Renal pelvis (tissue), 1 donor: ENCODE measurements at regions not wholly inside any gene's neighbourhood (a gene's known extent, or its start where the extent isn't known, plus 50 kb on each side); places are given as distances from the start of the nearest gene placed in this dataset.

Source experiments
- DNase-seq: peaks from one replicate; pipeline ENCODE4 v3.0.0-alpha.2; 2013

DNA sequence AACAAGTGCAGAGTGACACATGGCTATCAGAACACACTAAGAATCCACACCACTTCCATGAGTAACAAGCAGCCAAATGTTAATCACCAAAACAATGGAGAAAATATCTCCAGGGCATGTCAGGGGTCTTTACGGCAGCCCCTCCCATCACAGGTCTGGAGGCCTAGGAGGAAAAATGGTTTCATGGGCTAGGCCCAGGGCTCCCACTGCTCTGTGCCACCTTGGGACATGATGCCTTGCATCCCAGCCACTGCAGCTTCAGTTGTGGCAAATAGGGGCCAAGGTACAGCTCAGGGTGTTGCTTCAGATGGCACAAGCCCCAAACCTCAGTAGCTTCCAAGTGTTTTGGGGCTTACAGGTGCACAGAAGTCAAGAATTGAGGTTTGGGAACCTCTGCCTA is 66.6 kb downstream of the NEURL3 start:
- no peak for DNase-seq

DNA sequence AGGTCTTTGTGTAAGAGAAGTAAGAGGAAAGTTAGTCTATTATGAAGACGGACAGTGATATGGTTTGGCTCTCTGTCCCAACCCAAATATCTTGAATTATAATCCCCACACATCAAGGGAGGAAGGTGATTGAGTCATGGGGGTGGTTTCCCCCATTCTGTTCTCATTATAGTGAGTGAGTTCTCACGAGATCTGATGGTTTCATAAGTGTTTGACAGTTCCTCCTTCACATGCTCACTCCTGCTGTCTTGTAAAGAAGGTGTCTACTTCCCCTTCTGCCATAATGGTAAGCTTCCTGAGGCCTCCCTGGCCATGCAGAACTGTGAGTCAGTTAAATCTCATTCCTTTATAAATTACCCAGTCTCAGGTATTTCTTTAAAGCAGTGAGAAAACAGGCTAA is 67.6 kb downstream of the NEURL3 start:
- DNase-seq, result no peak

DNA sequence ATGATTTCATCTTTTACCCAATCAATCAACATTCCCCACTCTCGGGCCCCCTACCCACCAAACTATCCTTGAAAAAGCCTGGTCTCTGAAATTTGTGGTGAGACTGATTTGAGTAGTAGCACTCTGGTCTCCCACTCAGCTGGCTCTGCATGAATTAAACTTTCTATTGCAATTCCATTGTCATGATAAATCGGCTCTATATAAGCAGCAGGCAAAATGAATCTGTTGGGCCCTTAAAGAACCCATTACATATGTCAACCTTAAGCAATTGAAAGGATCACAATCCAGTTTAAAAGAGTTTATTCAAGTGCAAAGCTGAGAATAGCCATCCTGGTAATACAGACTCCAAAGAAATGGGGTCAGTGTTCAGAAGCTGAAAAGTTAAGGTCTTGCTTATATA is 68.2 kb downstream of the NEURL3 start:
- DNase-seq, result no peak

DNA sequence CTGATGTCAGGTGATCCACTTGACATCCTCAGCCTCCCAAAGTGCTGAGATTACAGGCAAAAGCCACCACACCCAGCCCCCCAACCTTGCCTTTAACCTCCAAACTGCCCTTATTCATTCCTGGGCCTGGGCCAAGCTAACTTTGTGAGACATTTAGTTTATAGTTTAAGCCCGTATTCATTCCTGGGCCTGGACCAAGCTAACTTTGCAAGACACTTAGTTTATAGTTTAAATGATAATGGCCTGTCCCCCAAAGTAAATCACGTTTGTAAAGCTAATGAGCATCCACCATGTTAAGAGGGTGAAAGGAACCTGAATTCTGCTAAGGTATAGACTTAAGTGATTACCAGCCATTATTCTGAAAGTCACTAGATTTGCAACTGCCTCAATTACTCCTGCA is 68.7 kb downstream of the NEURL3 start:
- DNase-seq, result no peak

DNA sequence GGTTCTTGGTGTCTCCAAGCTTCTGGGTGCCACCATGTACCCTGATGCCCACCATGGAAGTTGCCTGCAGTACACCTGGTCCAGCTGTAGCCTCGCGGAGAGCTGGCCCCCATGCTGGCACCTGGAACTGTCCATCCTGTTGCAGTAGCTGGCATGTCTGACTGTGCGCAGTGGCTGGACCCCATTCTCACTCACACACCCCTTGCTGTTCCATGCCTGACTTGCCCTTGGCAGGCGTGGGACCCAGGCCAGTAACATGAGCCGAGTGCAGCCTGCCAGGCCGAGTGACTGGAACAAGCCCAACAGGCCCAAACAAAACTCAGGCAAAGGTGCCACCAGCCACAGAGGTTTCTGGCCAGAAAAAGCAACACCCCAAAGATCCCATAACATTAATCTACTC is 73.8 kb downstream of the NEURL3 start:
- DNase-seq, result no peak

DNA sequence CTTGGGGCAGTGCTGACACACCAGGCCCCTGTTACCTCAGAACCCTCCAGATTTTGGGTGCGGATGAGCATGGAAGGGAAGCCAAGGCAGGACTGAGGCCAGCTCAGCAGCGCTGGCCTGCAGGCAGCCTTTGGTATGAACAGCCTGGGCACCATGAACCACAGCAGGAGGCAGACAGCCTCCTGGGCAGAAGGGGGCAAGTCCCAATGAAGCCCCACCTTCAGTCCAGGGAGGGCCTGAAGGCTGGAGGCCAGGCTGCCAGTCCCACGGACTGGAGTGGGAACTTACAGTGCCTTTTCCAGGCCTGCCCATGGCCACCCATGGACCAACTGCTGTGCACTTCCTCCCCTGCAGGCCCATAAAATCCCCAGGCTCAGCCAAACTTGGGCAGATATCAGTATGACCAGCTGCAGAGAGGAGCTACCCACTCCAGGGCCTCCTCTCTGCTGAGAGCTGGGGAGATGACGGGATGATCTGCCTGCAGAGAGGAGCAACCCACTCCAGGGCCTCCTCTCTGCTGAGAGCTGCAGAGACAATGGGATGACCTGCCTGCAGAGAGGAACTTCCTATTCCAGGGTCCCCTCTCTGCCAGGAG is 74.7 kb downstream of the NEURL3 start:
- no peak for DNase-seq

DNA sequence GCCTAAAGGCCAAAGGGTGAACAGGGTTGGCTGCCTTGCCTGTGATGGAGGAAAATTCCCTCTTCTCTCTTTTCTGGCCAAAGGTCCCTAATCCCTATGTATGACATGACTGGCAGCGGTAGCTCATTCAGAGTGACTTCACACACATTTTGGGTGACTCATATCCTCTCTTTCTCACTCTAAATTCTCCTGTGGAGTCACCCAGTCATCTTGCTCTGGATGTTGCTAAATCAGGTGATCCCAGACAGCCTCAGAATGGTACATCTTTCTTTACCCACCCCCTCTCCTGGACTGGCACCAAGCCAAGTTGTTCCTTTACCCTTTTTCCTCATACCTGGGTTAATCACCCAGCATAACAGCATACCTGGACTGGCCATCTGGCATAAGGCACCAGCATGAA is 77.2 kb downstream of the NEURL3 start:
- no peak for DNase-seq

DNA sequence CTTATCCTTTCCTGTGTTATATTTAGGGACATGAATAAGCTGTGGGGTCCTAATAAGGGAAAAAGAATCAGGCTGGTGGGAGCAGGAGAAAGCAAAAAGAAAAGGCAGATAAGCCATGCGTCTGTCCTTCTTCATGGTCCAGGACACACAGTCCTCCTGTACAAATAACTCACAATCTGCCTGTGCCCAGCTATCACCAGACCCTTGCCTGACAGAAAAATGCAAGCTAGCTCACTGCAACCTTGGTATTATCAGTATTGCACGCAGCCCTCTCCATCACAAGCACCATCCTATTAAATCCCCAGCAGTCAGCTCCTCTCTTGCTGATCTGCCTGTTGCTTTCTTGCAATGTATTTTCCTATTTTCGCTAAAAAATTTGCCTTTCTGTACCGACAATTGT is 78.0 kb downstream of the NEURL3 start:
- no peak for DNase-seq

DNA sequence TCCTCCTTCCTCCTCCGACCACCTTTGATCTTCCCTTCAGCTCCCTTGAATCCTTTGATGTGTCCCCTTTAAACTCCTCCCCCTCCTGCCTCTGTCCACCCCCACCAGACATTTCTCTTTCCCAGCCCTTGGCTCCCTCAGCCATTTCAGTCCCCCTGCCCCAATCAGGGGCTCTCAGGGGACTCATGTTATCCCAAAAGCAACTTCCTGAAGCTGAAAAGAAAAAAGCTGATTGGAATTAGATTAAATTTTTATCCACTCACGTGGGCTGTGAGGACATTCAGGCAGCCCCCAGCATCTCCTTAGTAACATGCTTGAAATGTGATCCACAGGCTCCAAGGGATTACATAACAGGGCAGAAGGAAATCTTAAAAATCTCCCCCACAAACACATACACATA is 81.3 kb downstream of the NEURL3 start:
- peak; percentile 79 for DNase-seq
